DOHH2 (cell line): ENCODE measurements at regions not wholly inside any gene's neighbourhood (a gene's known extent, or its start where the extent isn't known, plus 50 kb on each side); places are given as distances from the start of the nearest gene placed in this dataset.
"Not testable (repeated sequence)": the region's sequence is repeated elsewhere in the genome, so short reads cannot be mapped to it uniquely, and the experiment has no call there.

ENCODE experiments used
- H3F3A ChIP-seq: fragments of 200-600 bp; sonication (generic), shearing (Covaris generic); 2 replicates; pipeline ENCODE4 v1.6.0; 2016; ENCODE audit warnings: antibody characterized with exemption, mild to moderate bottlenecking; ENCODE audit not compliant: control insufficient read depth, insufficient read depth
- H3K27ac ChIP-seq: fragments of 200-600 bp; sonication (generic); 2 replicates; pipeline ENCODE4 v1.5.1; 2014; ENCODE audit warnings: low read depth, mild to moderate bottlenecking, low read length, moderate library complexity
- H3K27me3 ChIP-seq: fragments of 200-600 bp; sonication (generic); 2 replicates; pipeline ENCODE4 v1.6.1; 2014; ENCODE audit warnings: mild to moderate bottlenecking, low read length, mixed read lengths; ENCODE audit not compliant: control insufficient read depth
- H3K36me3 ChIP-seq: fragments of 200-600 bp; sonication (generic); 2 replicates; pipeline ENCODE4 v1.6.1; 2014; ENCODE audit warnings: mild to moderate bottlenecking, low read length, moderate library complexity, mixed read lengths; ENCODE audit not compliant: control insufficient read depth
- H3K4me1 ChIP-seq: fragments of 200-600 bp; sonication (generic); 2 replicates; pipeline ENCODE4 v1.6.1; 2014; ENCODE audit warnings: mild to moderate bottlenecking, low read length, mixed read lengths; ENCODE audit not compliant: control insufficient read depth
- H3K4me2 ChIP-seq: fragments of 200-600 bp; sonication (generic); 2 replicates; pipeline ENCODE4 v1.6.0; 2014; ENCODE audit warnings: mild to moderate bottlenecking, low read length, moderate library complexity
- H3K4me3 ChIP-seq: fragments of 200-600 bp; sonication (generic); 2 replicates; pipeline ENCODE4 v1.5.1; 2014; ENCODE audit warnings: mild to moderate bottlenecking, low read length, mixed read lengths
- H3K79me2 ChIP-seq: fragments of 200-600 bp; sonication (generic); 2 replicates; pipeline ENCODE4 v1.6.1; 2014; ENCODE audit warnings: mild to moderate bottlenecking, low read length, mixed read lengths; ENCODE audit not compliant: control insufficient read depth
- H3K9me2 ChIP-seq: fragments of 200-600 bp; sonication (generic); replicated peaks from 2 replicates; pipeline ENCODE4 v1.6.1; 2014; ENCODE audit warnings: mild to moderate bottlenecking, low read length, mixed read lengths; ENCODE audit not compliant: control insufficient read depth
- H3K9me3 ChIP-seq: fragments of 200-600 bp; sonication (generic); 2 replicates; pipeline ENCODE4 v1.6.1; 2014; ENCODE audit warnings: antibody characterized with exemption, low read length, mixed read lengths; ENCODE audit not compliant: control insufficient read depth, insufficient read depth
- H4K20me1 ChIP-seq: fragments of 200-600 bp; sonication (generic); 2 replicates; pipeline ENCODE4 v1.6.0; 2014; ENCODE audit warnings: low read depth, mild to moderate bottlenecking, antibody characterized with exemption, low read length, moderate library complexity; ENCODE audit not compliant: control insufficient read depth, insufficient read depth
- EZH2phosphoT487 ChIP-seq: fragments of 200-600 bp; sonication (generic); IDR thresholded peaks from 2 replicates; pipeline ENCODE4 v1.6.1; 2017; ENCODE audit warnings: borderline replicate concordance, mild to moderate bottlenecking, antibody characterized with exemption, low read length, moderate library complexity, mixed read lengths
- TF ChIP-seq, protein P1 (sequence below): fragments of 200-600 bp; sonication (generic); IDR thresholded peaks from one replicate; pipeline ENCODE4 v1.5.1; 2014; ENCODE audit warnings: antibody characterized with exemption, mild to moderate bottlenecking, low read depth, low read length; ENCODE audit not compliant: poor library complexity, severe bottlenecking

GRCh38 chrX:114272096-114272686 lies 311.7 kb upstream of the HTR2C start:
- H3K27me3 ChIP-seq, result no peaks in the 10 kb centered on the region

GRCh38 chrX:114270371-114270770 lies 313.5 kb upstream of the HTR2C start:
- H3F3A ChIP-seq, H3K9me3 ChIP-seq, H3K27me3 ChIP-seq, H3K4me2 ChIP-seq, H3K4me3 ChIP-seq, H3K36me3 ChIP-seq, H3K4me1 ChIP-seq, H4K20me1 ChIP-seq, H3K79me2 ChIP-seq, H3K27ac ChIP-seq, H3K9me2 ChIP-seq: not testable (repeated sequence)

More at GRCh38 chrX:114272096-114272686, 311.7 kb upstream of the HTR2C start:
- no peak overlapping the region for H3K4me2 ChIP-seq
- no peak for TF ChIP-seq EZH2phosphoT487
- TF ChIP-seq, protein P1, sequence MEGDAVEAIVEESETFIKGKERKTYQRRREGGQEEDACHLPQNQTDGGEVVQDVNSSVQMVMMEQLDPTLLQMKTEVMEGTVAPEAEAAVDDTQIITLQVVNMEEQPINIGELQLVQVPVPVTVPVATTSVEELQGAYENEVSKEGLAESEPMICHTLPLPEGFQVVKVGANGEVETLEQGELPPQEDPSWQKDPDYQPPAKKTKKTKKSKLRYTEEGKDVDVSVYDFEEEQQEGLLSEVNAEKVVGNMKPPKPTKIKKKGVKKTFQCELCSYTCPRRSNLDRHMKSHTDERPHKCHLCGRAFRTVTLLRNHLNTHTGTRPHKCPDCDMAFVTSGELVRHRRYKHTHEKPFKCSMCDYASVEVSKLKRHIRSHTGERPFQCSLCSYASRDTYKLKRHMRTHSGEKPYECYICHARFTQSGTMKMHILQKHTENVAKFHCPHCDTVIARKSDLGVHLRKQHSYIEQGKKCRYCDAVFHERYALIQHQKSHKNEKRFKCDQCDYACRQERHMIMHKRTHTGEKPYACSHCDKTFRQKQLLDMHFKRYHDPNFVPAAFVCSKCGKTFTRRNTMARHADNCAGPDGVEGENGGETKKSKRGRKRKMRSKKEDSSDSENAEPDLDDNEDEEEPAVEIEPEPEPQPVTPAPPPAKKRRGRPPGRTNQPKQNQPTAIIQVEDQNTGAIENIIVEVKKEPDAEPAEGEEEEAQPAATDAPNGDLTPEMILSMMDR, result no peak
- no peaks in the 10 kb centered on the region for H3K4me1 ChIP-seq
- no peaks in the 10 kb centered on the region for H3K36me3 ChIP-seq
- no peaks in the 10 kb centered on the region for H3K9me2 ChIP-seq
- H3K4me3 ChIP-seq, result no peak overlapping the region
- H3K27ac ChIP-seq, result no peak overlapping the region
- H3K79me2 ChIP-seq, result no peaks in the 10 kb centered on the region
- H4K20me1 ChIP-seq, result no peaks in the 10 kb centered on the region
- H3F3A ChIP-seq, result no peaks in the 10 kb centered on the region
- H3K9me3 ChIP-seq, result no peaks in the 10 kb centered on the region

DNA sequence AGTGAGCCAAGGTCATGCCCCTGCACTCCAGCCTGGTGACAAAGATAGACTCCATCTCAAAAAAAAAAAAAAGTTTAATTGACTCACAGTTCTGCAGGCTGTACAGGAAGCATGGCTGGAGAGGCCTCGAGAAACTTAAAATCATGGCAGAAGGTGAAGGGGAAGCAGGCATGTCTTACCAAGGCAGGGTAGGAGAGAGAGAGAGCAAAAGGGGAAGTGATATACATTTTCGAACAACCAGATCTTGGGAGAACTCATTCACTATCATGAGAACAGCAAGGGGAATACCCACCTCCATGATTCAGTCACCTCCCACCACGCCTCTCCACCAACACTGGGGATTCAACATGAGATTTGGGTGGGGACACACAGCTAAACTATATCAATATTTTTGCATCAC lies 315.2 kb upstream of the HTR2C start:
- Histone ChIP-seq H4K20me1 (no peaks in the 10 kb centered on the region), H3K79me2 (no peaks in the 10 kb centered on the region), H3K9me3 (no peaks in the 10 kb centered on the region), H3F3A (no peaks in the 10 kb centered on the region), H3K4me1 (no peaks in the 10 kb centered on the region), H3K9me2 (no peaks in the 10 kb centered on the region), H3K4me3 (no peak overlapping the region), H3K27ac (no peak overlapping the region), H3K36me3 (no peaks in the 10 kb centered on the region), H3K27me3 (no peaks in the 10 kb centered on the region), H3K4me2 (no peak overlapping the region)
- TF ChIP-seq EZH2phosphoT487, result no peak
- TF ChIP-seq, protein P1, result no peak

- no peaks in the 10 kb centered on the region for H3K9me2 ChIP-seq
- H3K27me3 ChIP-seq, result no peaks in the 10 kb centered on the region
- no peak overlapping the region for H3K27ac ChIP-seq
- H3F3A ChIP-seq, result no peaks in the 10 kb centered on the region
- TF ChIP-seq EZH2phosphoT487, result no peak
- TF ChIP-seq, protein P1, result no peak
- H3K4me2 ChIP-seq, result no peak overlapping the region
- H3K4me1 ChIP-seq, result no peaks in the 10 kb centered on the region
- H4K20me1 ChIP-seq, result no peaks in the 10 kb centered on the region
- H3K79me2 ChIP-seq, result no peaks in the 10 kb centered on the region
- no peaks in the 10 kb centered on the region for H3K9me3 ChIP-seq
- no peaks in the 10 kb centered on the region for H3K36me3 ChIP-seq
- no peak overlapping the region for H3K4me3 ChIP-seq
These were observed 316.7 kb upstream of the HTR2C start for GRCh38 chrX:114267142-114267541.
